C4-2B (cell line): ENCODE measurements at regions not wholly inside any gene's neighbourhood (a gene's known extent, or its start where the extent isn't known, plus 50 kb on each side); places are given as distances from the start of the nearest gene placed in this dataset.

Experiments
- H3K27ac ChIP-seq: fragments of 450-650 bp; 2 replicates; pipeline ENCODE4 v1.5.1; 2017
- ZFX ChIP-seq: fragments of 450-650 bp; IDR thresholded peaks from 2 replicates; pipeline ENCODE4 v1.6.1; 2017
- TF ChIP-seq, protein P1 (sequence below): fragments of 450-650 bp; conservative IDR thresholded peaks from 2 replicates; pipeline ENCODE4 v1.5.1; 2017; ENCODE audit warnings: mild to moderate bottlenecking

DNA sequence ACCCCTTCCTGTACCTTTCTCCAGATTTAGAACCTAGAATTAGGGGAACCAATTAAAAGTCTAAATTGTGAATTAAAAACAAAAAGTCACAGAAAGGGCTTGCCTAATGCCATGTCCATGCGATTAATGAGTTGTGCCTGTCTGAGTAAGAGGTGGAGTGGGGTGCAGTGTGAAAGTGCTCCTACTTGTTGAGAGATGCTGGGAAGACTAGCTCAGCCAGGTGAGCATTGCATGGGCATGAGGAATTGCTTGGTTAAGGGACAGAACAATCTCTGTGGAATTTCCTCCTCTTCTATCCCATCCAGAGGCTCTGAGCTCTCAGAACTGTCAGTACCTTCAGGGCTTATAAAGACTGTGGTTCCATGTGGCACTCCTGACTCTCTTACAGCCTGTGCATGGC is 159.0 kb upstream of the UBL3 start:
- TF ChIP-seq, protein P1, sequence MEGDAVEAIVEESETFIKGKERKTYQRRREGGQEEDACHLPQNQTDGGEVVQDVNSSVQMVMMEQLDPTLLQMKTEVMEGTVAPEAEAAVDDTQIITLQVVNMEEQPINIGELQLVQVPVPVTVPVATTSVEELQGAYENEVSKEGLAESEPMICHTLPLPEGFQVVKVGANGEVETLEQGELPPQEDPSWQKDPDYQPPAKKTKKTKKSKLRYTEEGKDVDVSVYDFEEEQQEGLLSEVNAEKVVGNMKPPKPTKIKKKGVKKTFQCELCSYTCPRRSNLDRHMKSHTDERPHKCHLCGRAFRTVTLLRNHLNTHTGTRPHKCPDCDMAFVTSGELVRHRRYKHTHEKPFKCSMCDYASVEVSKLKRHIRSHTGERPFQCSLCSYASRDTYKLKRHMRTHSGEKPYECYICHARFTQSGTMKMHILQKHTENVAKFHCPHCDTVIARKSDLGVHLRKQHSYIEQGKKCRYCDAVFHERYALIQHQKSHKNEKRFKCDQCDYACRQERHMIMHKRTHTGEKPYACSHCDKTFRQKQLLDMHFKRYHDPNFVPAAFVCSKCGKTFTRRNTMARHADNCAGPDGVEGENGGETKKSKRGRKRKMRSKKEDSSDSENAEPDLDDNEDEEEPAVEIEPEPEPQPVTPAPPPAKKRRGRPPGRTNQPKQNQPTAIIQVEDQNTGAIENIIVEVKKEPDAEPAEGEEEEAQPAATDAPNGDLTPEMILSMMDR = no peak
- TF ChIP-seq ZFX = no peak
- H3K27ac ChIP-seq = no peak overlapping the region

DNA sequence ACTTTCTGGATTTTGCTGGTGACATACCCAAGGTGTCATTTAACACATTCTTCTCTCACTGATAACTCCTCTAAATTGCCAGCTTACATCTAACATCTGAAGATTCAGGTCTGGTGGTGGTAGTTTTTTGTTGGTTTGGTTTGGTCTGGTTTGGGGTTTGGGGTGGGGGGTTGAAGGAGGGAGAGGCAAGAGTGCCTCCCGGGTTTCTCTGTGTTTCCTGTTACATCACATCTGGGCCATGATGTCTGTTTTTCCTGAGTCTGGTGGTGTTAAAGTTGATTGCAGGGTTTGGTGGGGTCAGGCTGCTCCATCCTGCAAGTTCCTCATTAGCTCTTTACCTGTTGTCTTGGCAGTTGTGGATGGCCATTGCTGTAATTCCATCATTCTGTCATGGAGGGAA is 155.8 kb upstream of the UBL3 start:
- TF ChIP-seq, protein P1 = no peak
- no peak for TF ChIP-seq ZFX
- no peak overlapping the region for H3K27ac ChIP-seq

DNA sequence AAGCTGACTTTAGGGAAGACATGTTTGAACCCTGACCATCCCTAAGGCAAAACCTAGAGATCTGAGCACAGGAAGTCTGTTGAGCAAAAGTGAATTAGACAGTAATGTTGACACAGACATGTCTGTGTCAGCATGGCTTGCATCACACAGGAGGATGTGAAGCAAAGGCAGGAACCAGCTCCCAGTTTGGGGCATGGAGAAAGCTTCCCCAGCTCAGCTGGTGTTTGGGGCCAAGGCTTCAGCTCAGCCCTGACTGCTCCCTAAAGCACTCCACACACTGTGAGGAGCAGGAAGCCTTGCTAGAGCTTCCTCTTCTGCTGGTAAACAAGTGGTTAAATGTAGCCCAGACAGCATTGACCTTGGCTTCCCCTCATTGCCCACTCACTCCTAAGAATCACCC is 153.8 kb upstream of the UBL3 start:
- TF ChIP-seq, protein P1 = no peak
- TF ChIP-seq ZFX = no peak

DNA sequence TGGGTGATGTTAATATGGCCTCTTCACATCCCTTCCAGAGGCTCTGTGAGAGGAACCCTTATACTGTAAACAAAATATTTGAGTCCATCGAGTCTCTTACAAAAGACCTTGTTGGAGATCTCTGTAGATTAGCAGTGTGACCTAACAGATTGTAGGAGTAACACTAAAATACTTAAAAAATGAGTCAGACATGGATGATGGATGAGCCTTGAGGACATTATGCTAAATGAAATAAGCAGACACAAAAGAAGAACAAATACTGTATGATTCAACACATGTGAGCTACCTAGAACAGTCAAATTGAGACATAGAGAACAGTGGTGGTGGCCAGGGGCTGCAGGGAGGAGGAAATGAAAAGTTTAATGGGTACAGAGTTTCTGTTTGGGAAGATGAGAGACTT is 152.2 kb upstream of the UBL3 start:
- no peak overlapping the region for H3K27ac ChIP-seq
- TF ChIP-seq, protein P1 = no peak
- TF ChIP-seq ZFX = no peak

More for the DNA sequence above, 153.8 kb upstream of the UBL3 start:
- H3K27ac ChIP-seq = no peak overlapping the region

DNA sequence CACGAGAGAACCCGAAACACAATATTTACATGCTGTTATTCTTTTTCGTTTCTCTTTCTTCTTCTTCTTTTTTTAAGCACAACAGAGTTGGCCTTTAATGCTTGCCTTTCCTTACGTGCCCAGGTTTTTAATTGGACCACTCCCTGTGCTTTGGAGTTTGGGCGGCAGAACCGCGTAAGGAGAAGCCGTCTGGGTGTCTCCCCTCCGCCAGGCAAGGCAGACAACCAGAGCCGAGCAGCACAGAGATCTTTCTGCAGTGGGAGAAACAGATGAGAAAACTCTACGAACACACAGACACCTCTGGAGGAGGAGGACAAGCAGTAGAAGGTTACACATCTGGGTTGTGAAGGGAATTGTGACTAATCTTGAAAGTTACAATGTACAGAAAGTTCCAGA is 150.0 kb upstream of the UBL3 start:
- no peak for TF ChIP-seq ZFX
- TF ChIP-seq, protein P1 = no peak
- no peak overlapping the region for H3K27ac ChIP-seq

DNA sequence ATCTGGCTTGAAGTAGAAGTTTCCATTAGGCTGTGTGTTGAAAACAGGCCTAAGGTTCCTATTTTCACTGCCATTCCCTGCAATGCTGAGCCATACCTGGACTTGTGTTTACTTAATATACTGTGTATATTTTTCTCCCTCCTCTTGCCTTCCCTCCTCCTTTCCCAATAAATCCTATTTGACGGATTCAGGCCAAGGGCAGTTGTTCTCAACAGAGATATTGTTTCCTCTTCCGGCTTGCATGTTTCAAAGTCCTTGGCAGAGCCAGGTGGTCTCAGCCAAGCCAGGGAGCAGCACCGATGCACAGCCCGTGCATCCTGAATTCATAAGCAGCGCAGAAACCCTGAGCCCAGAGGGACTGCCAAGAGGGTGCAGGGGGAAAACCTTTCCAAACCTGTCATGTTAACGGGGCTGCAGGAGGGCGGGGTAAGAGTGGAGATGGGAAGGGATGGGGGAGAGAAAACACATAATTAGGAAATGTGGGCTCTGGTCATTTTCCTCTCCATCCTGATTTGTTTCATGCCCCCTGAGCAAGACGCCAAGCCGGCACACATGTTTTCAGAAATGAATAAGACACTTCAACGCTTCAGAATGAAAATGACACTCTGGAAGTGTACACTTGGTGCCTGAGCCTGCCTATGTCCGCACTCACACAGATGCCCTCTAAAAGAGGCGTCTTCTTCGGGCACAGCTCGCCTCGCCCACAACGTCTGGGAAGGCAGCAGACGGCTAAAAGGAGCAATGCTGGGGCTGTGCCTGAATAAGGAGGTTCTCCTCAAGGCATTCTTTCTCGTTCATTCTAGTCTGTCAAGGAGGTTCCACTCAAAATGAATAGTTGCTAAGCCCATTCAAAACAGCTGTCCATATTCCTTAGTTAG is 149.3 kb upstream of the UBL3 start:
- no peak for TF ChIP-seq ZFX
- TF ChIP-seq, protein P1 = no peak
- H3K27ac ChIP-seq = no peak overlapping the region

DNA sequence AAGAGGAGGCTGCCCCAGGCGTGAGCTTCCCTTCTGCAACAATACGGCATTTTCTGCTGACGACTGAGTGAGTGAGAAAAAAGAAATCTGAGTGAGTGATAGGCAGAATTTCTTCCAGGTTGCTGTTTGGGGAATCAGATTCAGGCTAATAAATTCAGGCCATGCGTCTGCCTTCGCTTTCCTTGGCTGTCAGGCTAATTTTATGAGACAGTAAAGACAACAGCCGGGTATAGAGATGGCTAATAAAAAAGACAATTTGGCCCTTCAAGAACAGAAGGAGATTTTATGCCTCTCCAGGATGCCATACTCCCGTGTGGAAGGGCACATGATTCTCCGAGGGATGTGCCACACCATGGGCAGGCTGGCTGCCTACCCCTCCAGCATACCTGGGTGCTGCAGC is 145.9 kb upstream of the UBL3 start:
- TF ChIP-seq, protein P1 = no peak
- no peak for TF ChIP-seq ZFX
- no peak overlapping the region for H3K27ac ChIP-seq
